ENCODE measurements at regions not wholly inside any gene's neighbourhood (a gene's known extent, or its start where the extent isn't known, plus 50 kb on each side); places are given as distances from the start of the nearest gene placed in this dataset.
"Not testable (repeated sequence)": the region's sequence is repeated elsewhere in the genome, so short reads cannot be mapped to it uniquely, and the experiment has no call there.

GRCh38 chr3:162348912-162349311 lies 852.3 kb downstream of the OTOL1 start:
- DNase-seq = no peak

- no peak for DNase-seq
These were observed 856.8 kb downstream of the OTOL1 start for GRCh38 chr3:162353414-162353813.

GRCh38 chr3:162354356-162354755 lies 857.7 kb downstream of the OTOL1 start:
- DNase-seq = no peak

DNA sequence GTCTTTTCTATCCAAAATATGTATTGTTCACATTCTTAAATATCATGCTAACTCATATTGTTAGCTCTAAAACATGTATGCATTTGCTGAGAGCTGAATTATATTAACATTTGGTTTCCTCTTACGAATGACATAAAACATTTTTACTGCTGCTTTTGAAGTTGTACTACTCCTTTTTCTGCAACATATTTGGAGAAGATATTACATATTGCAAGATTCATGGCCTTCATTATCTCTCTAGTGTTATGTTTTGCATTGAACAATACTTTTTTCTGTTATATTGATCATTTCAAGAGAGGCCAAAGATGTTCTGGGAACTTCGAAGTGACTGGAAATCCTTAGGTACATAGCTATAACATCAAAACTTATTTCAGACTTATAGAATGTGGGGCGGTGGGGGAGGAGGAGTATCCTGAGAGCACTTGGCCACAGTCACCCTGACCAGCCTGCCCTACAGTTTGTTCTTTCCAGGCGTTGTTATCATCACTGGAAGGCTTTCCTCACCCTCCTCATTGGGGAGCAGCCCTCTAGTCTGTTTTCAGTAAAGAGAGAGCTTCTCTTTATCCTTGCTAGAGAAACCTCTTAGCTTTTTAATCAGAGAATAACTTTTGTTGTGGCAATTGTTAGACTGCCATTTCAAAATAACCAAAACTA lies 868.6 kb downstream of the OTOL1 start:
- DNase-seq = no peak

GRCh38 chr3:162366166-162366766 lies 869.7 kb downstream of the OTOL1 start:
- no peak for DNase-seq

DNA sequence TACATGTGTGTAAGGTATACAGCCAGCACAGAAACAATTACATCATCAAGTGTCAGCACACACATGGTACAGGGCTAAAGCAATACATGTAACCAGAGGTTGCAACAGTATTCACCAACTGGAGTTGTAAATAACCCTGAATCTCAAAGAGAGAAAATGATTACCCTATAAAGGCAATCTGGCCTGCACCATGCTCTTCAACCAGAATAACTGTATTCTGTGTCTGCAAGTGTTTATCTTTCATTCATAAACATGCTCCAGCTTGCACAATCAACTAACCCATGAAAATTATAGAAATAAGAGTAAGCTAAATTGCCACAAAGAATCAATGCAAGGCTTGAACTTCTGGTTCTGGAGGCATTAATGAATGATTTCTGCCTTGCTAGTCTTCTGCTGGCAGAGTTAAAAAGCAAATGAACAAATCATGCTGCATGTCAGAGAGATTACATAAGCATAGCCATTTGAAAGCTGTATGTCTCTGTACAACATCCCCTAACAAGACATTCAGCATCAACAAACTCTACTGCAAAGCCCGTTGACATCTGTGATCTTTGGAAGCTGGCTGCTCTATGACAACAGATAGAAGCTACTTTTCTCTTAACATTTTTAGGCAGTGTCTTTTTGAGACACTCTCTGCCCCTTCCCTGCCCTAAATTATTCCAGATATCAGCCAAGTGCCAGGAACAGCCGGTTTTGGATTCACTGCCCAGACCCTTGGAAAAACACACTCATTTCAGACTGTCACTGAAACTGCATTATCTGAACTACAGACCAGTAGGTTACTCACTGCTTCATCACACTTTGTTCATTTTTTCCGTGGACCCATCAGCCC lies 871.0 kb downstream of the OTOL1 start:
- DNase-seq = no peak

GRCh38 chr3:162368417-162368816 lies 871.8 kb downstream of the OTOL1 start:
- DNase-seq = no peak

DNA sequence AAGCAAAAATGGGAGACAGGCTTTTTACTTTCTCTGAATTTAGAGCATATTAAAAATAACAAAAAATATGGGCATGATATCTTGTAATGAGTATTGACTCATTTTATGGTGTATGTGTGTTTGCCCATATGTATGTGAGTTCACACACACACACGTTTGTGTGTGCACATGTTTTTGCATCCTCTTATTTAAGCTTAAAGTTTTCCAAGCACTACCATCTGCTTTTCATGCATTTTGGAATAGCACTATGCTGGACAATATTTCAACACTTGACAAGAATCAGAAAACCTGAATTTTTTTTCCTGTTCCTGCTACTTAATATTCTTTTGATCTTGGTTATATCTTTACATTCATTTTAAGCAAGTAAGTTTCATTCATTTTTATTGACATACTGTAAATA lies 872.7 kb downstream of the OTOL1 start:
- no peak for DNase-seq

GRCh38 chr3:162370141-162370540 lies 873.5 kb downstream of the OTOL1 start:
- no peak for DNase-seq

DNA sequence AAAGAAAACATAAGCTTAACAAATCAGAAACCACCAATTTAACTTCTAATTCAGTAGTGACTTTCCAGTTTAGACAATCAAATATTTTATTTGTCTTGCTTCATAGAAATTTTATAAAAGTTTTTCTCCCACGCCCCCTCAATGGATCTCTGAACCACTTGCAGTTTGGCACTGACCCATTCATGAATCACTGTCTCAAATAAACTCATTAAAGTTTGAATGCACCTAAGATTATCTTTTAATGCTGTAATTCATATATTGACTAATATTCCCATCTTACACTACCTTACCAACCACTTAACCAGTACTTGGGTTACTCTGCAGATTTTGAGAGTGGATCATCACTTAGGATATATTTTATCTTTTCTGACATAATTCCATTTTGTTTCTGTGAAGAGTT lies 880.2 kb downstream of the OTOL1 start:
- no peak for DNase-seq

DNA sequence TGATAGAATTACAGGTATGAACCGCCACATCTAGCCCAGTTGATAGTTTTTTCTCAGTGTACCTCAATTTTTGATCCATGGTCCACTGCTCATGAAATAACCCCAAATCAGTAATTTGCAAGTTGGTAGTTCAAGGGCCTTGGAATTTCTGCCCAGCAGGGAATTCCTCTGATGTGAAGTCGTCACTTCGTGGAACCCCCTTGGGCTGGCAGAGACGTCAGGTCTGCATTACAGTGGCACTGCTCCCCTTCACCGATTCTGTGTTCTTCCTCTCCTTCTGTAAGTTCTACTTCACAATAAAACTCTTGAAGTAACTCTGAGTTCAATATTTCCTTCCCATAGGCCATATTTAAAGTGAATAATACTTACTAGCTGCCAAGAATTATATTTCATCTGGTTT lies 881.0 kb downstream of the OTOL1 start:
- DNase-seq = no peak

- DNase-seq = no peak
These were observed 888.8 kb downstream of the OTOL1 start for GRCh38 chr3:162385387-162385786.

GRCh38 chr3:162390891-162391290 lies 894.3 kb downstream of the OTOL1 start:
- no peak for DNase-seq

DNA sequence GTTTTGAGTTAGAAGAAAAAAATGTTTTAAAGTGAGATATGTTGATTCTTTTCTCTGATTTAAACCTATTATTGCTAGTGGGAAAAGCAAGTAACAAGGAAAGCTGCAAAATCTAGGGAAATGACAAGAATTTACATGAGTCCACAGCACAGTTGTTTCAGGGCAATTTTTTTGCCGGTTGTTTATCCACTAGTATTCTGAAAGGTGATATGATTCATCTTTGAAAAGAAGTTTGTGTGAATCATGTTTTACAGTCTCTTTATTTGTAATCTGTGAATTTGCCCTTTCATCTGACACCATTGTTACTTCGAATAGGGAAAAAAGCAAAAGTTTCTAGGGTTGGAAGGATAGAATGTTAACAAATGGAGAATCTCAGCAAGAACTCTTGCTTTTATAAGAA lies 894.7 kb downstream of the OTOL1 start:
- no peak for DNase-seq

DNA sequence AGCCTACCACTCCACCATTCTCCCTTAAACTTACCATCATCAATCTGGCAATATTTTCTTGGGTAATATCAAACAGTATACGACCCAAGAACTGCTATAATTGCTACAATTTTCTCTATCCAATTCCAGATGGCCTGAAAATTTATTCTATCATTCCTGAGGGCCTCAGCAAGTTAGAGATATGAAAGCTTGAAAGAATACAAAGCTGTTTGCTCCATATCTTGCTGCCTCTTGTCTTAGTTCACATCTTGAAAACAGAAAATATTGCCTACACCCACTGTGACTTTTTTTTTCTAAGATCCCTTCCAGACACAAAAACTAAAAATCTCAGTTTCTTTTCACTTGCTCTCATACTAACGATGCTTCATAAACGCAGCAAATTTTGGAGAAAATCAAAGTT lies 898.9 kb downstream of the OTOL1 start:
- DNase-seq = no peak

- DNase-seq = no peak
These were observed 901.9 kb downstream of the OTOL1 start for GRCh38 chr3:162398554-162398953.

GRCh38 chr3:162400697-162401096 lies 904.1 kb downstream of the OTOL1 start:
- DNase-seq = no peak

DNA sequence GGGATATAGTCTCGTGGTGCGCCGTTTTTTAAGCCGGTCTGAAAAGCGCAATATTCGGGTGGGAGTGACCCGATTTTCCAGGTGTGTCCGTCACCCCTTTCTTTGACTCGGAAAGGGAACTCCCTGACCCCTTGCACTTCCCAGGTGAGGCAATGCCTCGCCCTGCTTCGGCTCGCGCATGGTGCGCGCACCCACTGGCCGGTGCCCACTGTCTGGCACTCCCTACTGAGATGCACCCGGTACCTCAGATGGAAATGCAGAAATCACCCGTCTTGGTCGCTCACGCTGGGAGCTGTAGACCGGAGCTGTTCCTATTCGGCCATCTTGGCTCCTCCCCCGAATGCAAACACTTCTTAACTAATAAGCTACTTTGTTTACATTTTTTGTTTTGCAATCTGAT lies 914.9 kb downstream of the OTOL1 start:
- not testable (repeated sequence) for DNase-seq

GRCh38 chr3:162421721-162422120 lies 925.1 kb downstream of the OTOL1 start:
- DNase-seq = no peak

DNA sequence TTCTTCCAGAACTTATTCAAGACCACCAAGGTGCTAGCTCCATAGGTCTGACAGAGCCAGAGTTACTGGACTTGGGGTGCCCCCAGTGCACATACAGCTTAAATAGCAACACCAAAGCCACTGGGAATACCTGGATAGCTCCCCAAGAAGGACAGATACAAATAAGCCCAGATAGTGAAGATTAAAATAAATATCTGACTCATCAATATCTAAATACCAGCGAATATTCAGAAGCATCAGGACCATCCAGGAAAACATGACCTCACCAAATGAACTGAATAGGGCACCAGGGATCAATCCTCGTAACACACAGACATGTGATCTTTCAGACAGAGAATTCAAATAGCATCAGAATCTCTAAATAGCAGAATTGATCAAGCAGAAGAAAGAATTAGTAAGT lies 931.6 kb downstream of the OTOL1 start:
- no peak for DNase-seq

DNA sequence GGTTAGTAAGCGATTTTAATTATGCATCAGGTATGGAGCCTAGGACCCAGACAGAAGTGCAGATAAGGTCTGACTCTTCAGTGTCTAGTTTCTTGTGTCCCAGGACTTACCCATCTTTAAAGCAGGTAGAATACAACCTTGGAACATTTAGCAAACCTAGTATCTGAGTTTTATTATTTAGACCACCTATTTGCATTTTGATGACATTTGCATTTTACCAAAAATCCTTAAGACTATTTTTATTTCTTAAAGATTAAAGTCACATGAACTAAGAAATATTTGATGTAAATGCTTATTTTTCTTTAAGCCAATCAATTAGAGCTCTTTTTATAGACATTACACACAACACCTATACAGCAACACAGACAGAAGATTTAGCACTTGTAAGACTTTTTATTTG lies 939.1 kb downstream of the OTOL1 start:
- DNase-seq = no peak

GRCh38 chr3:162436826-162437225 lies 940.2 kb downstream of the OTOL1 start:
- no peak for DNase-seq

- no peak for DNase-seq
These were observed 940.9 kb downstream of the OTOL1 start for GRCh38 chr3:162437480-162437879.

- no peak for DNase-seq
These were observed 945.1 kb downstream of the OTOL1 start for GRCh38 chr3:162441716-162442115.
